ENCODE measurements at regions not wholly inside any gene's neighbourhood (a gene's known extent, or its start where the extent isn't known, plus 50 kb on each side); places are given as distances from the start of the nearest gene placed in this dataset.

- TF ChIP-seq POLR2A (IDR thresholded peaks at IDR 0.05) (no peak), CTCF (IDR thresholded peaks at IDR 0.05) (no peak)
- H3K4me3 ChIP-seq (ENCODE audit: low read depth, poor library complexity, severe bottlenecking): no peak overlapping the region
- intact Hi-C loops (cut with DNase I; ENCODE audit: low total_unique reads): no loop called here
- DNase-seq (ENCODE audit: low spot score in 2 of 2): no peak
- WGBS, 2 donors: 45 to 65% methylated on average over 1 of the region's 1 CpG
Measured at GRCh38 chr12:114266536-114266935, 139.4 kb downstream of the TBX5 start.

- 72 to 73% methylated on average over 3 of the region's 3 CpGs for WGBS, 2 donors
- no peak for TF ChIP-seq CTCF (IDR thresholded peaks at IDR 0.05)
- TF ChIP-seq POLR2A (IDR thresholded peaks at IDR 0.05): no peak
- DNase-seq (ENCODE audit: low spot score in 2 of 2): no peak
- intact Hi-C loops (cut with DNase I; ENCODE audit: low total_unique reads): no loop called here
- H3K4me3 ChIP-seq (ENCODE audit: low read depth, poor library complexity, severe bottlenecking): no peak overlapping the region
Measured at GRCh38 chr12:114265036-114265435, 140.9 kb downstream of the TBX5 start.

GRCh38 chr12:114263056-114263805 lies 142.7 kb downstream of the TBX5 start:
- no peak for DNase-seq (ENCODE audit: low spot score in 2 of 2)
- intact Hi-C loops (cut with DNase I; ENCODE audit: low total_unique reads): no loop called here
- TF ChIP-seq CTCF (IDR thresholded peaks at IDR 0.05) (no peak), POLR2A (IDR thresholded peaks at IDR 0.05) (no peak)
- WGBS, 2 donors: 51 to 61% methylated on average over 2 of the region's 2 CpGs
- no peak overlapping the region for H3K4me3 ChIP-seq (ENCODE audit: low read depth, poor library complexity, severe bottlenecking)

- 86 to 87% methylated on average over 4 of the region's 4 CpGs for WGBS, 2 donors
- DNase-seq (ENCODE audit: low spot score in 2 of 2): no peak
- no peak overlapping the region for H3K4me3 ChIP-seq (ENCODE audit: low read depth, poor library complexity, severe bottlenecking)
- intact Hi-C loops (cut with DNase I; ENCODE audit: low total_unique reads): no loop called here
- TF ChIP-seq POLR2A (IDR thresholded peaks at IDR 0.05) (no peak), CTCF (IDR thresholded peaks at IDR 0.05) (no peak)
Measured at GRCh38 chr12:114257687-114258086, 148.3 kb downstream of the TBX5 start.

- DNase-seq (ENCODE audit: low spot score in 2 of 2): no peak
- TF ChIP-seq CTCF (IDR thresholded peaks at IDR 0.05) (no peak), POLR2A (IDR thresholded peaks at IDR 0.05) (no peak)
- no peak overlapping the region for H3K4me3 ChIP-seq (ENCODE audit: low read depth, poor library complexity, severe bottlenecking)
- intact Hi-C loops (cut with DNase I; ENCODE audit: low total_unique reads): no loop called here
Measured at GRCh38 chr12:114254998-114255397, 150.9 kb downstream of the TBX5 start.

Data from lower leg skin (tissue), 4 donors.